ENCODE measurements at regions not wholly inside any gene's neighbourhood (a gene's known extent, or its start where the extent isn't known, plus 50 kb on each side); places are given as distances from the start of the nearest gene placed in this dataset.

DNA sequence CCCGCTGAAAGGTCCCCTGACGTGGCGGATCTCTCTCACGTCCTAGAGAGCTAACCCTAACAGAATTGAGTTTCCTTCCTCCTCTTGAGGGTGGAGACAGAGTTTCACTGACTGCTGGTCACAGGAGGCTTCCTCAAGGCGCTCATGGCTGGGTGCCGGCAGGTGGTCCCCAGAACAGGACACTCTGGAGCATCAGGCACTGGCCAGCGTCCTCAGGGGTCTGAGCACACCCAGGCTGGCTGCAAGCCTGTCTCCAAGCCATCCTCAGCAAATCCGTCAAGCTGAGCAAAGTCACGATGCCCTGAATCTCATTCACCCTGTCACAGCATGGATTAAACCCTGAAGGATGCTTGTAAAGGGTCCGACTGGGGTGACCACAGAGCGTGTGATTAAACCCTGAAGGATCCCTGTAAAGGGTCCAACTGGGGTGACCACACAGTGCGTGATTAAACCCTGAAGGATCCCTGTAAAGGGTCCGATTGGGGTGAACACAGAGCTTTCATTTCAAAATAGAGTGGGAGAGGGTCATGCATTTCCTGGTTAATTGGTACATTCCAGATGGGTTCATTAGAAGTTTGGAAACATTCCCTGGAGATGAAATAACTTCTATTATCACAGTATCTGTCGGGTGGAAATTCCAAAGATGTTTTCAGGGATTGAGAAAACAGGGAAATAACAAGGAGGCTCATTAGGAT, 473.0 kb downstream of the BRD1 start:
- H3K27ac ChIP-seq, result no peak overlapping the region
- TF ChIP-seq ZFX (IDR thresholded peaks at IDR 0.05; ENCODE audit: borderline replicate concordance), result no peak
- TF ChIP-seq, protein P1, sequence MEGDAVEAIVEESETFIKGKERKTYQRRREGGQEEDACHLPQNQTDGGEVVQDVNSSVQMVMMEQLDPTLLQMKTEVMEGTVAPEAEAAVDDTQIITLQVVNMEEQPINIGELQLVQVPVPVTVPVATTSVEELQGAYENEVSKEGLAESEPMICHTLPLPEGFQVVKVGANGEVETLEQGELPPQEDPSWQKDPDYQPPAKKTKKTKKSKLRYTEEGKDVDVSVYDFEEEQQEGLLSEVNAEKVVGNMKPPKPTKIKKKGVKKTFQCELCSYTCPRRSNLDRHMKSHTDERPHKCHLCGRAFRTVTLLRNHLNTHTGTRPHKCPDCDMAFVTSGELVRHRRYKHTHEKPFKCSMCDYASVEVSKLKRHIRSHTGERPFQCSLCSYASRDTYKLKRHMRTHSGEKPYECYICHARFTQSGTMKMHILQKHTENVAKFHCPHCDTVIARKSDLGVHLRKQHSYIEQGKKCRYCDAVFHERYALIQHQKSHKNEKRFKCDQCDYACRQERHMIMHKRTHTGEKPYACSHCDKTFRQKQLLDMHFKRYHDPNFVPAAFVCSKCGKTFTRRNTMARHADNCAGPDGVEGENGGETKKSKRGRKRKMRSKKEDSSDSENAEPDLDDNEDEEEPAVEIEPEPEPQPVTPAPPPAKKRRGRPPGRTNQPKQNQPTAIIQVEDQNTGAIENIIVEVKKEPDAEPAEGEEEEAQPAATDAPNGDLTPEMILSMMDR (IDR thresholded peaks at IDR 0.05), result no peak

DNA sequence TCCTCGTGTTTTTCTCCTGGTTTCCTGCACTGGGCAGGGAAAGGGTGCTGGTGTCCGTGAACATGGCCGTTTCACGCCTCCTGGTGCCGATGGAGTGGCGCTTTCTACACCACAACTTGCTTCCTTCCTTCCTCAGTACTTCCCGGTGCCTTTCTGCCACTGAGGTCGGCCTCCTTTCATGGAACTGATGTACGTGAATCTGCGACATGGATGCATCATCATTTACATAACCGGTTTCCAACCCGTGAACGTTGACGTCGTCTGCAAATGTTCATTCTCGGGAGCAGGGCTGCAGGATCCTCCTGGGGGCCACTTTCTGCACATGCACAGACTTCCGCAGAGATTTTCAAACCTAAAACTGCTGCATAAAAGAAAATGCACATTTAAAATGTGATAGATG, 474.4 kb downstream of the BRD1 start:
- no peak overlapping the region for H3K27ac ChIP-seq
- no peak for TF ChIP-seq ZFX (IDR thresholded peaks at IDR 0.05; ENCODE audit: borderline replicate concordance)
- TF ChIP-seq, protein P1 (IDR thresholded peaks at IDR 0.05), result no peak

DNA sequence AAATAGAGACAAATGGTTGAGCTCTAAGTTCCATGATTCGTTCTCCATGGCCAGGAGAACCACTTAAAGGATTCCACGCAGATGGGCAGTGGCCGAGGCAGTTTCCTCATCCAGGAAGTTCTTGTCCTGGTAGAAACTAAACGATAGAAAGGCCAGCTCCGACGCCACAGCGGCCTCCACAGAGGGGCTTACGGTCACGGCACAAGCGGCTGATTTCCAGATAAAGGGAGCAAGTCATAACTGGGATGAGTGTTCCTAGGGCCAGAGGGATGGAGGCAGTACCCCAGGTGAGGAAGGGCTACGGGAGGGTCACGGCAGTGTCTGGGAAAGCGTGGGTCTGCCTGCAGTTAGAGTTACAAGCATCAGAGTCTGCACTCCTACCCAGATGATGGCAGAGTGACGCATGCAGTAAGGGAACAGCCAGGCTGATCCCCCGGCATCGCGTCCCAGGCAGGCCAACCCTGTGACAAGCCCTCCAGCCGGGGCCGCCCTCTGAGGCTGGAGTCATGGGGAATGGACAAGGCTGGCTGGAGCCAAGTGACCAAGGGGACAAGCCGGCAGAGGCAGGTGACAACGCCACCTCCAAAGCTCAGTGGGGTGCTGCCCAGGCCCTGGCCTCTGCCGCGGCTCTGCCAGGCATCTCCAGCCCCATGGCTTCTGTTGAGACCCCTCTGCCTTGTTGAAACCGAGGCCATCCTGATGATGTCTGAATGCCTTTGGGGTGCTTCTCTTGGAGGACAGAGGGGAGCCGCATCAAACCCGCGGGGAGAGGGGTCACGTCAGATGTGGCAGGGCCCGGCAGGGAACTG, 475.1 kb downstream of the BRD1 start:
- TF ChIP-seq ZFX (IDR thresholded peaks at IDR 0.05; ENCODE audit: borderline replicate concordance), result no peak
- TF ChIP-seq, protein P1 (IDR thresholded peaks at IDR 0.05), result no peak
- H3K27ac ChIP-seq, result no peak overlapping the region

DNA sequence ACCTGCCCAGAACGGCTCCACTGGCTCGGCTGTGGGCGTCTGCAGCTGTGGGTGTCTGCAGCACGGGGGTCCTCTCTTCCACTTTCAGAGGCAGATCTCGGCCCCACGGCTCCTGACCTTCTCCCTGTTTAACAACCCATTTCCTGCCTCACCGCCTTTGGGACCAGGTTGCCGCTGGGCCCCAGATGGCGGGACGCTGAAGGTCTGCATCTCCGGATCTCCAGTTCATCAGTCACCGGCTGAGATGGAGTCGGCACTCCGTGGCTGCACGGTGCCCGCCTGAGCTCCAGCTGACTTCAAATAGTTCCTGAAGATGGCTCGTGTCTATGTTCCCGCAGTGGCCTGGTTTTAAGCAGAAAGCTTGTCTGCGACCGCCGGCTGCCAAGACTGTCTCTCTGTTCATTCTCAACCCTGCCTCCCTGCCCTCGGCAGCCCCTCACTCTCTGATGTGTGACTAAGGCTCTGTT, 475.9 kb downstream of the BRD1 start:
- no peak overlapping the region for H3K27ac ChIP-seq
- TF ChIP-seq, protein P1 (IDR thresholded peaks at IDR 0.05), result no peak
- no peak for TF ChIP-seq ZFX (IDR thresholded peaks at IDR 0.05; ENCODE audit: borderline replicate concordance)

DNA sequence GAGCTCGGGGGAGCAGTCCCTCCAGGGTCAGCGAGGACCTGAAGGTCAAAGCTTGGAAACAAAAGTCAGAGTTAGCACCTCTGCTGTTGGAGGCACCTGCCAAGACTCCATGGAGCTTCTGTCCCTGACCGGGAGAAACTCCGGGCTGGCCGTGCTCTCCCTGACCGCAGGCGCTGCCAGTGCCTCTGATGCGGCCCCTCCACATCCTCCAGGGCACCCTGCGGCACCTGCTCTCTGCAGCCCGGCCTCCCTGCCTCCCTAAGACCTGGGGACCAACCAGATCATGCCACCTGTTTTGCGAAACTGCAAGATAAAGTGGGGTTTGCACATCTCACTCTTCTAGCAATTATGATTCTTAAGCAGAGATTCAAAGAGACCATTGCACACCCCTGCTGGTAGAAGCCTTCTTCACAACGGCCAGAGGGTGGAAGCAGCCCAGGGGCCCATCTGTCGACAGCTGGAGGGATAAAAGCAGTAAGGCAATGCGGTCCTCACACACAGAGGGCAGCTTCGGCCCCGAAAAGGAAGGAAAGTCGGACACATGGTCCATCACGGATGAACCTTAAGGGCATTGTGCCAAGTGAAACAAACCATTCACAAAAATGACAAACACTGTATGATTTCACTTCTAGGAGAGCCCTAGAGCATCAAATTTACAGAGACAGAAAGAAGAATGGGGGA, 477.1 kb downstream of the BRD1 start:
- no peak overlapping the region for H3K27ac ChIP-seq
- no peak for TF ChIP-seq ZFX (IDR thresholded peaks at IDR 0.05; ENCODE audit: borderline replicate concordance)

DNA sequence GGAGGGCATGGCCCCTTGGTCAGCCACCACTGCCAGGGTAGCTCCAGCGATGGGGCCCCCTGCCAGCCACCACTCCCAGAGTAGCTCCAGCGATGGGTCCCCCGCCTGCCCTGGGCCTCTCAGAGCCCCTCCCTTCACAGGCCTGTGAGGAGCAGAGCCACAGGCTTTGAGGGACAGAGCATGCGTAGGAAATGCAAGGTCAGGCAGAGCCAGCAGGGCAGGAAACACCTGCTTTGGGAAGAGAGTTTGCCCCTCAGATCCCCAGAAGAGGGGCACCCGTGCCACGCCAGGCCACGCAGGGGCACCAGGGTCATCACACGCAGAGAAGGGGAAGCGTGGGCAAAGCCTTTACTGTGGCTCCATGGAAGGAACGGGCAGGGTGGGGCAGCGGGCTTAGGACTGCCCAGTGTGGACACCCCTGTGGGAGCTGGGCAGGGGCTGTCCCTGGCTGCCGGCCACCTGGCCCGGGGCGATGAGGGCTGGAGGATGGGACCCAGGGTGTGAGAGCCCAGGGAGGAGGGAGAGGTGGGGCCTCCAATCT, 477.8 kb downstream of the BRD1 start:
- no peak overlapping the region for H3K27ac ChIP-seq
- no peak for TF ChIP-seq ZFX (IDR thresholded peaks at IDR 0.05; ENCODE audit: borderline replicate concordance)
- TF ChIP-seq, protein P1 (IDR thresholded peaks at IDR 0.05), result no peak

DNA sequence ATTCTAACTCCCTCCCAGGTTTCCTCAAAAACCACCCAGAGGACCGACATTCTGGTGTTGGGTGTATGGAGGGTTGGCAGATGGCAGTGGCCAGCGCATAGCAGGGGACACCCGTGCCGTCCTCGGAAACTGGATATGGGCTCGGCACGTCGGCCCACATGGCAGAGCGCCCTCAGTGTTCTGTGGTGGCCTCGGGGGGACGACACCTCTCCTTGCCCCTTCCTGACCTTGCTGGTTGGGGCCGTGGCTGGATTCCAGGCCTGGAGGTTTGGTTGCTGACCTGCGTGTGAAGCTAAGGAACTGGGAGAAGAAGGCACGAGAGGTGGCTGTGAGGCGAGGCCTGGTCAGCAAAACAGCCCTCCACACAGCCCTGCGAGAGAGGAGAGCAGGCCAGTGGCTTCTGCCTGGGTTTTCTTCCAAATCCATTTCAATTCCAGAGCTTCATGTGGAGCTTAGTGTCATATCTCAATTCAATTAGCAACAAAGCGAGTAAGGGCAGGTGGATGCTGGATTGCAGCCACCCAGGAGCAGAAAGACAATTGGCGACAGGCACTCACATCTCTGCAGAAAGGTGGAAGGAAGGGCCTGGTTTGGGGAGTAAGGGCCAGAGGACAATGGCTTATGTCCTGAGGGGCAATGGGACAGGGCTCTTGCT, 478.4 kb downstream of the BRD1 start:
- no peak overlapping the region for H3K27ac ChIP-seq
- TF ChIP-seq ZFX (IDR thresholded peaks at IDR 0.05; ENCODE audit: borderline replicate concordance), result no peak
- TF ChIP-seq, protein P1 (IDR thresholded peaks at IDR 0.05), result no peak
